Fibroblast of lung (primary cell): ENCODE measurements at regions not wholly inside any gene's neighbourhood (a gene's known extent, or its start where the extent isn't known, plus 50 kb on each side); places are given as distances from the start of the nearest gene placed in this dataset.

Experiments
- DNase-seq, 2 donors: peaks; one replicate each; pipeline versions ENCODE4 v3.0.0 to v3.0.0-alpha.2; 2010; ENCODE audit warnings: low read depth in 2 of 2
- H2AFZ ChIP-seq: 2 replicates; pipeline ENCODE4 v1.5.1; 2012; ENCODE audit warnings: low read length, control low read depth, inconsistent platforms
- H3K27ac ChIP-seq: 2 replicates; pipeline ENCODE4 v1.5.1; 2011; ENCODE audit warnings: low read length, control low read depth; ENCODE audit not compliant: insufficient read depth
- H3K27me3 ChIP-seq: 2 replicates; pipeline ENCODE4 v1.5.1; 2011; ENCODE audit warnings: mild to moderate bottlenecking, low read length; ENCODE audit not compliant: control insufficient read depth, insufficient read depth
- H3K36me3 ChIP-seq: 2 replicates; pipeline ENCODE4 v1.5.1; 2011; ENCODE audit warnings: low read length; ENCODE audit not compliant: control insufficient read depth, insufficient read depth
- H3K4me1 ChIP-seq: 2 replicates; pipeline ENCODE4 v1.5.1; 2011; ENCODE audit warnings: low read length; ENCODE audit not compliant: control insufficient read depth, insufficient read depth; ENCODE audit errors: extremely low read depth
- H3K4me2 ChIP-seq: 2 replicates; pipeline ENCODE4 v1.5.1; 2011; ENCODE audit warnings: low read length, control low read depth; ENCODE audit not compliant: insufficient read depth; ENCODE audit errors: extremely low read depth
- H3K4me3 ChIP-seq, 4 experiments: fragments of 200-600 bp in 1 of 4; sonication (generic) in 1 of 4; replicated peaks in 1 of 4; 2 replicates each; pipeline ENCODE4 v1.5.1; 2011 to 2016; ENCODE audit warnings: low read length in 4 of 4, low read depth in 3 of 4, mild to moderate bottlenecking in 3 of 4, control low read depth in 2 of 4, inconsistent platforms in 1 of 4, mixed read lengths in 1 of 4; ENCODE audit not compliant: insufficient read depth in 1 of 4; ENCODE audit errors: control extremely low read depth in 1 of 4
- H3K79me2 ChIP-seq: 2 replicates; pipeline ENCODE4 v1.5.1; 2012; ENCODE audit warnings: mild to moderate bottlenecking, low read length, inconsistent platforms; ENCODE audit not compliant: control insufficient read depth, insufficient read depth
- H3K9ac ChIP-seq: 2 replicates; pipeline ENCODE4 v1.5.1; 2011; ENCODE audit warnings: mild to moderate bottlenecking, low read length, control low read depth; ENCODE audit not compliant: insufficient read depth
- H3K9me3 ChIP-seq: 2 replicates; pipeline ENCODE4 v1.5.1; 2012; ENCODE audit warnings: low read depth, low read length; ENCODE audit not compliant: control insufficient read depth, insufficient read depth
- H4K20me1 ChIP-seq: 2 replicates; pipeline ENCODE4 v1.5.1; 2011; ENCODE audit warnings: low read length; ENCODE audit not compliant: control insufficient read depth, insufficient read depth; ENCODE audit errors: extremely low read depth
- CTCF ChIP-seq, 2 donors: IDR thresholded peaks in 1 of 2; conservative IDR thresholded peaks in 1 of 2; 1 replicate in 1 of 2; 2 replicates in 1 of 2; pipeline ENCODE4 v1.5.1; 2011 to 2012; ENCODE audit warnings: low read length in 2 of 2, control low read depth in 1 of 2, inconsistent platforms in 1 of 2, low read depth in 1 of 2, mild to moderate bottlenecking in 1 of 2
- EZH2 ChIP-seq: IDR thresholded peaks from 2 replicates; pipeline ENCODE4 v1.5.1; 2012; ENCODE audit warnings: low read length, control low read depth, mild to moderate bottlenecking; ENCODE audit errors: missing control alignments

GRCh38 chr11:29135504-29135903, 881.3 kb downstream of the KCNA4 start:
- Histone ChIP-seq H2AFZ (no peak overlapping the region), H3K4me1 (no peaks in the 10 kb centered on the region), H3K79me2 (no peaks in the 10 kb centered on the region), H3K9ac (no peak overlapping the region), H3K9me3 (no peaks in the 10 kb centered on the region), H3K4me3 (no peak overlapping the region), H4K20me1 (no peaks in the 10 kb centered on the region), H3K4me2 (no peak overlapping the region), H3K36me3 (no peaks in the 10 kb centered on the region), H3K27ac (no peak overlapping the region), H3K27me3 (no peaks in the 10 kb centered on the region)
- DNase-seq, result peak in 1 of 2 donors; percentile 90
- no peak for TF ChIP-seq EZH2
- no peak for TF ChIP-seq CTCF (conservative IDR thresholded peaks at IDR 0.05 in 1 of 2, IDR thresholded peaks at IDR 0.05 in 1 of 2; ENCODE audit: low read depth in 1 of 2, low read length in 2 of 2)

GRCh38 chr11:29131055-29131454, 885.8 kb downstream of the KCNA4 start:
- no peak for DNase-seq
- Histone ChIP-seq H3K9me3 (no peaks in the 10 kb centered on the region), H4K20me1 (no peaks in the 10 kb centered on the region), H2AFZ (no peak overlapping the region), H3K9ac (no peak overlapping the region), H3K36me3 (no peaks in the 10 kb centered on the region), H3K27me3 (no peaks in the 10 kb centered on the region), H3K4me2 (no peak overlapping the region), H3K27ac (no peak overlapping the region), H3K79me2 (no peaks in the 10 kb centered on the region), H3K4me1 (no peaks in the 10 kb centered on the region), H3K4me3 (no peak overlapping the region)
- no peak for TF ChIP-seq EZH2
- no peak for TF ChIP-seq CTCF (conservative IDR thresholded peaks at IDR 0.05 in 1 of 2, IDR thresholded peaks at IDR 0.05 in 1 of 2; ENCODE audit: low read depth in 1 of 2, low read length in 2 of 2)

- Histone ChIP-seq H3K4me1 (no peaks in the 10 kb centered on the region), H3K36me3 (no peaks in the 10 kb centered on the region)
- TF ChIP-seq EZH2, result no peak
- no peak for TF ChIP-seq CTCF (conservative IDR thresholded peaks at IDR 0.05 in 1 of 2, IDR thresholded peaks at IDR 0.05 in 1 of 2; ENCODE audit: low read depth in 1 of 2, low read length in 2 of 2)
Measured at GRCh38 chr11:29129844-29130243, 887.0 kb downstream of the KCNA4 start.

More at GRCh38 chr11:29129844-29130243, 887.0 kb downstream of the KCNA4 start:
- H3K9me3 ChIP-seq, result no peaks in the 10 kb centered on the region
- H3K79me2 ChIP-seq, result no peaks in the 10 kb centered on the region
- no peak overlapping the region for H3K4me3 ChIP-seq
- no peaks in the 10 kb centered on the region for H3K27me3 ChIP-seq
- no peak overlapping the region for H3K4me2 ChIP-seq
- H4K20me1 ChIP-seq, result no peaks in the 10 kb centered on the region
- H3K27ac ChIP-seq, result no peak overlapping the region
- no peak overlapping the region for H3K9ac ChIP-seq
- DNase-seq, result peak in 1 of 2 donors; percentile 31
- no peak overlapping the region for H2AFZ ChIP-seq
